Neural progenitor cell (in vitro differentiated cells): ENCODE measurements at regions not wholly inside any gene's neighbourhood (a gene's known extent, or its start where the extent isn't known, plus 50 kb on each side); places are given as distances from the start of the nearest gene placed in this dataset.
A peak's percentile ranks its signal among the peaks of the same experiment; 100 is the strongest.

ENCODE experiments used
- DNase-seq: peaks from one replicate; pipeline ENCODE4 v3.0.0-alpha.2; 2016; ENCODE audit warnings: low spot score
- H2AFZ ChIP-seq: fragments of 200-600 bp; sonication (generic); replicated peaks from 2 replicates; pipeline ENCODE4 v1.6.1; 2016; ENCODE audit warnings: antibody characterized with exemption
- H3F3A ChIP-seq: fragments of 200-600 bp; sonication (generic); 2 replicates; pipeline ENCODE4 v1.6.1; 2016; ENCODE audit warnings: antibody characterized with exemption, low read depth
- H3K27ac ChIP-seq: fragments of 200-600 bp; sonication (generic); 2 replicates; pipeline ENCODE4 v1.5.1; 2016; ENCODE audit warnings: mild to moderate bottlenecking
- H3K27me3 ChIP-seq: fragments of 200-600 bp; sonication (generic); 2 replicates; pipeline ENCODE4 v1.6.1; 2016; ENCODE audit warnings: mild to moderate bottlenecking, moderate library complexity
- H3K36me3 ChIP-seq: fragments of 200-600 bp; sonication (generic); 2 replicates; pipeline ENCODE4 v1.5.1; 2016
- H3K4me1 ChIP-seq: fragments of 200-600 bp; sonication (generic); 2 replicates; pipeline ENCODE4 v1.6.1; 2016; ENCODE audit warnings: mixed run types
- H3K4me2 ChIP-seq: fragments of 200-600 bp; sonication (generic); 2 replicates; pipeline ENCODE4 v1.6.1; 2016
- H3K4me3 ChIP-seq: fragments of 200-600 bp; sonication (generic); 2 replicates; pipeline ENCODE4 v1.5.1; 2016
- H3K79me2 ChIP-seq: fragments of 200-600 bp; sonication (generic); 2 replicates; pipeline ENCODE4 v1.6.1; 2016; ENCODE audit warnings: low read depth
- H3K9ac ChIP-seq: fragments of 200-600 bp; sonication (generic); 2 replicates; pipeline ENCODE4 v1.6.1; 2016
- H3K9me3 ChIP-seq: fragments of 200-600 bp; sonication (generic); 2 replicates; pipeline ENCODE4 v1.5.1; 2016; ENCODE audit warnings: low read depth
- H4K20me1 ChIP-seq: fragments of 200-600 bp; sonication (generic); 2 replicates; pipeline ENCODE4 v1.6.1; 2016; ENCODE audit warnings: low read depth
- H3K27ac Mint-ChIP-seq: 3 replicates; pipeline ENCODE4 v1.8.0; 2021; ENCODE audit warnings: mixed read lengths
- H3K27me3 Mint-ChIP-seq: 2 replicates; pipeline ENCODE4 v1.8.0; 2022; ENCODE audit warnings: low read depth, mild to moderate bottlenecking, inconsistent platforms, moderate library complexity, mixed read lengths; ENCODE audit not compliant: insufficient read depth
- H3K36me3 Mint-ChIP-seq: 3 replicates; pipeline ENCODE4 v1.8.0; 2021; ENCODE audit warnings: mixed read lengths
- H3K4me1 Mint-ChIP-seq: 3 replicates; pipeline ENCODE4 v1.8.0; 2021; ENCODE audit warnings: mixed read lengths
- H3K4me3 Mint-ChIP-seq: 3 replicates; pipeline ENCODE4 v1.8.0; 2021; ENCODE audit warnings: mild to moderate bottlenecking, moderate library complexity, mixed read lengths
- H3K9me3 Mint-ChIP-seq: 3 replicates; pipeline ENCODE4 v1.8.0; 2020; ENCODE audit warnings: mixed read lengths
- CTCF ChIP-seq: fragments of 200-600 bp; sonication (generic); IDR thresholded peaks from 2 replicates; pipeline ENCODE4 v1.5.1; 2017; ENCODE audit warnings: antibody characterized with exemption, mild to moderate bottlenecking
- EZH2 ChIP-seq: fragments of 200-600 bp; sonication (generic); IDR thresholded peaks from 2 replicates; pipeline ENCODE4 v1.6.1; 2017; ENCODE audit warnings: antibody characterized with exemption, mild to moderate bottlenecking, moderate library complexity
- EZH2phosphoT487 ChIP-seq: fragments of 200-600 bp; sonication (generic); IDR thresholded peaks from 2 replicates; pipeline ENCODE4 v1.6.1; 2017; ENCODE audit warnings: antibody characterized with exemption

- no peaks in the 10 kb centered on the region for H3K36me3 ChIP-seq
- peaks cover 17% of the 10 kb centered on the region for H3K9me3 ChIP-seq
- no peaks in the 10 kb centered on the region for H3K36me3 Mint-ChIP-seq
- DNase-seq: no peak
- no peak overlapping the region for H3K27ac ChIP-seq
- no peak for TF ChIP-seq EZH2phosphoT487
- TF ChIP-seq CTCF: no peak
- no peak for TF ChIP-seq EZH2
- no peak overlapping the region for H2AFZ ChIP-seq
- H3K4me1 Mint-ChIP-seq: no peaks in the 10 kb centered on the region
- H3K27me3 Mint-ChIP-seq: no peaks in the 10 kb centered on the region
- no peaks in the 10 kb centered on the region for H3K27me3 ChIP-seq
- no peak overlapping the region for H3K4me3 ChIP-seq
- H3K4me1 ChIP-seq: no peaks in the 10 kb centered on the region
- H3K79me2 ChIP-seq: no peaks in the 10 kb centered on the region
- peaks cover 17% of the 10 kb centered on the region for H3K9me3 Mint-ChIP-seq
- H4K20me1 ChIP-seq: no peaks in the 10 kb centered on the region
- no peak overlapping the region for H3K27ac Mint-ChIP-seq
- H3K4me2 ChIP-seq: no peak overlapping the region
- no peak overlapping the region for H3K9ac ChIP-seq
- no peak overlapping the region for H3K4me3 Mint-ChIP-seq
- H3F3A ChIP-seq: no peaks in the 10 kb centered on the region
Measured at GRCh38 chr21:24552491-24552890, 1054.8 kb downstream of the MRPL39 start.

GRCh38 chr21:24545807-24546361 lies 1061.4 kb downstream of the MRPL39 start:
- DNase-seq: no peak
- no peaks in the 10 kb centered on the region for H4K20me1 ChIP-seq
- TF ChIP-seq CTCF (no peak), EZH2 (no peak), EZH2phosphoT487 (no peak)
- H3F3A ChIP-seq: no peaks in the 10 kb centered on the region
- H3K27me3 ChIP-seq: no peaks in the 10 kb centered on the region
- no peak overlapping the region for H3K27ac ChIP-seq
- H3K9me3 ChIP-seq: peaks cover 48% of the 10 kb centered on the region
- H3K79me2 ChIP-seq: no peaks in the 10 kb centered on the region
- no peak overlapping the region for H3K9ac ChIP-seq
- H3K4me1 ChIP-seq: no peaks in the 10 kb centered on the region
- no peaks in the 10 kb centered on the region for H3K36me3 ChIP-seq
- H3K36me3 Mint-ChIP-seq: no peaks in the 10 kb centered on the region
- no peaks in the 10 kb centered on the region for H3K27me3 Mint-ChIP-seq
- no peak overlapping the region for H3K4me3 Mint-ChIP-seq
- H3K4me1 Mint-ChIP-seq: no peaks in the 10 kb centered on the region
- H3K27ac Mint-ChIP-seq: no peak overlapping the region
- no peak overlapping the region for H3K4me3 ChIP-seq
- no peak overlapping the region for H2AFZ ChIP-seq
- no peak overlapping the region for H3K4me2 ChIP-seq
- no peaks in the 10 kb centered on the region for H3K9me3 Mint-ChIP-seq

- no peaks in the 10 kb centered on the region for H3K36me3 Mint-ChIP-seq
- Histone ChIP-seq H3K9ac (no peak overlapping the region), H3K4me1 (no peaks in the 10 kb centered on the region), H2AFZ (no peak overlapping the region), H3K79me2 (no peaks in the 10 kb centered on the region), H3F3A (no peaks in the 10 kb centered on the region), H3K9me3 (peaks cover 29% of the 10 kb centered on the region), H4K20me1 (no peaks in the 10 kb centered on the region), H3K4me2 (no peak overlapping the region), H3K4me3 (no peak overlapping the region), H3K27ac (no peak overlapping the region), H3K36me3 (no peaks in the 10 kb centered on the region), H3K27me3 (no peaks in the 10 kb centered on the region)
- H3K27me3 Mint-ChIP-seq: peaks cover 2% of the 10 kb centered on the region
- no peaks in the 10 kb centered on the region for H3K4me1 Mint-ChIP-seq
- no peak overlapping the region for H3K27ac Mint-ChIP-seq
- no peak overlapping the region for H3K4me3 Mint-ChIP-seq
- H3K9me3 Mint-ChIP-seq: no peaks in the 10 kb centered on the region
- no peak for DNase-seq
- TF ChIP-seq EZH2phosphoT487: no peak
- TF ChIP-seq CTCF: peak; percentile 35
Measured at GRCh38 chr21:24514081-24514733, 1093.1 kb downstream of the MRPL39 start.
